ENCODE measurements at regions not wholly inside any gene's neighbourhood (a gene's known extent, or its start where the extent isn't known, plus 50 kb on each side); places are given as distances from the start of the nearest gene placed in this dataset.

GRCh38 chr2:94939349-94939748, 68.1 kb downstream of the TEKT4 start:
- no peak for DNase-seq

DNA sequence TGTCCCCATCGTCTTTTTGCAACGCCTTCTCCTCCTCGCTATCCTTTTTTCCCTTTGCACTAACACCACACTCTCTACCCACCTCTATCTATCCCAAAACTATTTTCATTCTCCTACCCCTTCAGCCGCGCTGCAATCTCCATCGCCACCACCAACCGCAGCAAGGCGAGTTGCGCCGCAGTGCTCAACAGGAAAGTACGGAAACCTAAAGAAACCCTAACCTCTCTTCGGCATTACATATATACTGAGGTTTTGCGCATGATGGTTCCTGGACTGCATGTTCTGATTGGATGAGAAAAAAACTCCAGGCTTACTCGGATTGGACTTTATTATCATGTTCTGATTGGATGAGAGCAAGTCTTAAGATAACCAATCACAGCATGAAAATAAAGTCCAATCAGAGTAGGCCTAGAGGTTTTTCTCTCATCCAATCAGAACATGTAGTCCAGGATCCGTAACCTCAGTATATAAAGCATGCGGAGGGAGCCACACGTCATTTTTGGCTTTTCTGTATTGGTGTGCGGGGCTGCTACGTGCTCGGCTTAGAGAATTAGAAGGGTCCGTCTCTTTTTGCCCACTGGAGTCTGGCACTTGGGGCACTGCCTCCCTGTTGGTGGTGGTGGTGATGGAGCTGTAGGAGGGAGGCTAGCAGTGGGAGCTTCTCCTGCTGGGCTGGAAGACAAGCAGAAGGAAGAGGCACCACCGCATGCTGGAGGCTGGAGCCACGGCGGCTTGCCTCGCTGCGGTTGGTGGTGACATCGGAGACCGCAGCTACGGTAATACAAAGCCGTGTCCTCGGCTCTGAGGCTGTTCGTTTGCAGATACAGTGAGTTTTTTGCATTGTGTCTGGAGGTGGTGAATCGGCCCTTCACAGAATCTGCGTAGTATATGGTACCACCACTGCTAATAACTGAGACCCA, 76.1 kb downstream of the TEKT4 start:
- DNase-seq: no peak

DNA sequence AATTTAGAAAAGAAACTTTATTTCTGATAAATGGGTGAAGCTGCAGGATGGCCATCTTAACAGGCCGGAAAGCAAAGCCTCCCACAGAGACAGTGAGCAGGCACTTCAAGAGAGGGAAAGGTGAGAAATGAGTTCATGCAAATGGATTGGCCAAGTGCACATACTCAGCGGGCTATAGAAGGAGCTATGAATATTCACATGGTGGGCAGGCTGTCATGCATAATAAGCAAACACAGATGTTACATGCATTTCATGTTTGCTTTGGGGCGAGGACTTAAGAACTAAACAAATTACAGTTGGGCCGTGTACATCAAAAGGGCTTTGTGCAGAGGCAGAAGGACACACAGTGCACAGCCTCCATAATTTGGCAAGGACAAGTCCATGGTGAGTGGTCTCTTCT, 69.8 kb upstream of the MAL start:
- no peak for DNase-seq

- peak in 3 of 14 donors; percentile 1 to 5 (median 2) for DNase-seq
These were observed 68.6 kb upstream of the MAL start for GRCh38 chr2:94956797-94957391.

GRCh38 chr2:94958245-94958644, 67.3 kb upstream of the MAL start:
- DNase-seq: no peak

DNA sequence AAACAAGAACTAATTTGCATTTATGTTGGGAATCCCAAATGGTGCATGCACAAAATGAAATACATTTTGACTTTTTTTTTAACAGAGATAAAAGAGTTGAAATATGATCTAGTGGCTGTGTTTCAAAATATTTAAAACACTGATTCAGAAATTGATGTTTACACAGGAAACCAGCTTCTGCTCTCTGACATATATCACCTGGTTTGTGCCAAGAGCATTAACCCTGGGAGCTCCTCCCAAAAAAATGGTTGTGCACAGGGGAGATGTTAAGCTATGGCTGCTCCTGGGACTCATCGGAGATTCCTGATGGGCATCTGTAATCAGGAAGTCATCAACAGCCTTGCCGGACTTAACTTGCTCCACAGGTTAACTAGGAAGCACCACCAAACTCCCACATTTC, 65.2 kb upstream of the MAL start:
- DNase-seq: no peak

DNA sequence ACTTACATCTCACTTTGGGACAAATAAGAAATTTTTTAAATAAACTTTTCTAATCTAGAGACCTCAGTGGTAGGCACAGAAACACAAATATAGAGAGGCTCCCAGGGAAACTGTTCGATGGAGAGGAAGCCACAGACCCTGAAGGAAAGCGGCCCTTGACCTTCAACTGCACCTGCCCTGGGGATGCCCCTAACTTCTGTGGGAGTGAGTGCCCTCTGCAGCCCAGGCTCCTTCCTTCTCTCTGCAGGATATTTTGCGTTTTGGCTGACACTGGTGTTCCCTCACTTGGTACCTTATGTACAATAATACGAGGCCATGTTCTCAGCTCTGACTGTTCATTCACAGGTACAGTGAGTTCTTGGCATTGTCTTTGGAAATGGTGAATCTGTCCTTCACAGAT, 64.8 kb upstream of the MAL start:
- DNase-seq: no peak

DNA sequence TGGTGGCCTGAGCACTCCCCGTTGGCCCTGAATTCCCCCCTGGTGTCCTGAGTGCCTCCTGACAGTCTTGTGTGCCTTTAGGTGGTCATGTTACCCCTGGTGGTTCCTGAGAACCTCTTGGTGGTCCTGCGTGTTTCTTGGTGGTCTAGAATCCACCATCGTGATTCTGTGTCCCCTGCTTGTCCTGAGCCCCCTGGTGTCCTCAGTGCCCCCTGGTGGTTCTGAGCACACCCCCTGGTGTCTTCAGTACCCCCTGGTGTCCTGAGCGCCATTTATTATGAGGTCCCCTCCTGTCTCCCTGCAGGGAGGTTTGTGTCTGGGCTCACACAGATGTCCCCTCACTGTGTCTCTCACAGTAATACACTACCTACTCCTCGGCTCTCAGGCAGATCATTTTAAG, 61.3 kb upstream of the MAL start:
- DNase-seq: no peak

DNA sequence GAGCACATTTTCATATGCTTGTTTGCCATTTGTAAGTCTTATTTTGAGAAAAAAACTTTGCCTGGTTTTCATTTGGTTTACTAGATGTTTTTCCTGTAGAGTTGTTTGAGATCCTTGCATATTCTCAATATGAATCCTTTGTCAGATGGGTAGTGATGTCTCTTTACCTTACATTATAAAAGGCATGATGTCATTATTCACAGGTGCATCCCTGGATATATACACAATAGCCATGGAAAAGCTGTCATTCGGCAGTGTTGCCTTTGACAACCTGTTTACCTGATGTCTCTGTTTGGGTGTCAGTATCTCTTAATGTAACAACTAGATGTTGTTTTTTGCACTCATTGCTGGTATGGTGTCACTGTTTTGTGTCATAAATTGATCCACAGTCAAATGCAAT, 58.8 kb upstream of the MAL start:
- no peak for DNase-seq

GRCh38 chr2:94970353-94970752, 55.2 kb upstream of the MAL start:
- DNase-seq: no peak

Measured in C1 segment of cervical spinal cord (tissue), 14 donors.